ENCODE measurements at regions not wholly inside any gene's neighbourhood (a gene's known extent, or its start where the extent isn't known, plus 50 kb on each side); places are given as distances from the start of the nearest gene placed in this dataset.

DNA sequence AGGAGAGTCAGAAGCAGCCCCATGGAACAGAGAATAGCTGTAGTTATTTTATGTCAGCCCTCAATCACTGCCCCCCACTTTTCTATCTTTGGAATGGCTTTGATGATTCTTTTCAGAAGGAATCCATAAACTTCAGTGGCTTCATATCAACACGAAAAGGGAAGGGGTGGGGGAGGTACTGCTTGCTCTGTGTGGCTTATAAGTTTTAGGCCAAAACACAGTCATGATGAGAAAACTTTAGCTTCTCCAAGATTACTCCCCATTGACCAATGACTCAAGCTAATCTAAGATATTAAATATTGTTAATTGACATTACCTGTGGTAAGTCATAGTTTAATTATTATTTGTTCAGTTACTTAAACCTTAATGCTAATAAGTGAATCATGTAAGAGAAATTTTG is 669.6 kb upstream of the FAM241A start:
- DNase-seq (ENCODE audit: low read depth in 2 of 2) = no peak
- H3K4me3 ChIP-seq (replicated peaks in 1 of 2; ENCODE audit: low read depth in 2 of 2, low read length in 2 of 2) = no peak overlapping the region
- no peak for TF ChIP-seq CTCF (IDR thresholded peaks at IDR 0.05; ENCODE audit: low read depth, low read length)

DNA sequence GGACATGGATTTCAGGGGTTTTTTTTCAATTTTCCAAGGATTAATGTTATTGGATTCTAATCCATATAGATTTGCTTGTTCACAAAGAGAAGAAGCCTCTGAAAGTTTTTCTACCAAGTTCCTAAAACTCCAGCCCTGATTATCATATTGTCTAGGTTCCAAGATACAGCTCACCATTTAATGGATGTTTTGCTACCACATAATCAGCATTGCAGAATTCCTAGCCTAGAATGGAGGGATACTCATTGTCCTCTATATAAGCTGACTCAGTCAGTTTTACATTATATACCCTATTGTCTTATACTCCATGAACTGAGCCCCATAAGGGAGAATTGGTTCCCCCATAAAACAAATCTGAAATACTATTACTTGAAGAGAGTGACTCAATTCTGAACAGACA is 664.7 kb upstream of the FAM241A start:
- H3K4me3 ChIP-seq (replicated peaks in 1 of 2; ENCODE audit: low read depth in 2 of 2, low read length in 2 of 2) = no peak overlapping the region
- no peak for TF ChIP-seq CTCF (IDR thresholded peaks at IDR 0.05; ENCODE audit: low read depth, low read length)
- DNase-seq (ENCODE audit: low read depth in 2 of 2) = no peak

DNA sequence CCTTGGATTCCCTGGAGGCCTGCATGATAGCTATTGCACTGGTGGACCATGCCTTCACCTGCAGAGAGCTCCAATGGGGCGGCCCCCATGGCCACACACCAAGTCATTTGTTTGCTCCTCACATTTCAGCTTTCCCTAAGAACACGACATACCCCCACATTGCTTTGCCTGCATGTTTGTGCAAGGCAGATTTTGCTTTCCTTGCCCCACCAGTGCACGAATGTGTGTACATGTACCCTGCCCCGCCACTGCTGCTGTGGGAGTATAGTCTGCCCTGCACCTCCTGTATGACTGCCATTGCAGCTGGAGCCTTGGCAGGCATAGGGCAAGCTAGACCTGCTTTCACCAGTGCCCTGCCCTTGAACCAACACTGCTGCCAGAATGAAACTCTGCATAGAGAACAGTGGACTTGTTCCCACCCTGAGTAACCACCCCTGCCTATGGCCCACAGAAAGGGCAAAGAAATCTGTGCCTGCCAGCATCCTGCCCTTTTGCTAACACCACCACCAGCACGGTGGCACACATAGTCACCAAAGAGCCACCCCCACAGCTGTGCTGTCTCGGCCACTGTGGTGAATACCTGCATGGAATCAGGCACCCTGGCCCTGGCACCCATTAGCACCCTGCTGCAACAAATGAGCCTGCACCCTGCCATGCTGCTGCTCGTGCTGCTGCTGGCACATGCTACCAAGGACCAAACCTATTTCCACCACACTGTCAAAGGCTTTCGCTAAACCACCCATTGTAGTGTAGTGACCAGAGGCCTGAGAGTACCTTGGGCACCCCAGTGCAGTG is 661.7 kb upstream of the FAM241A start:
- TF ChIP-seq CTCF (IDR thresholded peaks at IDR 0.05; ENCODE audit: low read depth, low read length) = no peak
- no peak overlapping the region for H3K4me3 ChIP-seq (replicated peaks in 1 of 2; ENCODE audit: low read depth in 2 of 2, low read length in 2 of 2)
- DNase-seq (ENCODE audit: low read depth in 2 of 2) = no peak

DNA sequence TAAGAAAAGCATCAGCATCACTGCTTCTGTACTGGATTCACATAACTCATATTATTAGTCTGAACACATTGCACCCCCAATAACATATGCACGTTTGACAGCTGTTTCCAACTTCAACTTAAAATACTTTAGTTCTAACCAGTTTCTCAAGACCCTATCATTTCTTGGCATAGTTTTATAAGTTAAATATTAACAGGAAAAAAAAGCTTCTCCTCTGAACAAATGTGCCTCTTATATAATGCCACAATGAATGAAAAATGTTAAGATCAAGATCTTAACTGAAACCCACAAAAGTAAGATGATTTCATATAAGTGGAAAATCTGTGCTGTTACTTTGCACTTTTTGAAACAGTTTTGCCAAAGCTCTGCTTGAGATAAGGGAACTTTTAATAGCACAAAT is 652.8 kb upstream of the FAM241A start:
- DNase-seq (ENCODE audit: low read depth in 2 of 2) = no peak
- H3K4me3 ChIP-seq (replicated peaks in 1 of 2; ENCODE audit: low read depth in 2 of 2, low read length in 2 of 2) = no peak overlapping the region
- TF ChIP-seq CTCF (IDR thresholded peaks at IDR 0.05; ENCODE audit: low read depth, low read length) = no peak

GRCh38 chr4:111494471-111494870 is 650.8 kb upstream of the FAM241A start:
- H3K4me3 ChIP-seq (replicated peaks in 1 of 2; ENCODE audit: low read depth in 2 of 2, low read length in 2 of 2) = no peak overlapping the region
- no peak for TF ChIP-seq CTCF (IDR thresholded peaks at IDR 0.05; ENCODE audit: low read depth, low read length)
- peak; percentile 19 to 55 for DNase-seq (ENCODE audit: low read depth in 2 of 2)

- DNase-seq (ENCODE audit: low read depth in 2 of 2) = peak; percentile 14 to 29
- H3K4me3 ChIP-seq (replicated peaks in 1 of 2; ENCODE audit: low read depth in 2 of 2, low read length in 2 of 2) = no peak overlapping the region
- no peak for TF ChIP-seq CTCF (IDR thresholded peaks at IDR 0.05; ENCODE audit: low read depth, low read length)
Measured at GRCh38 chr4:111494971-111495370, 650.3 kb upstream of the FAM241A start.

DNA sequence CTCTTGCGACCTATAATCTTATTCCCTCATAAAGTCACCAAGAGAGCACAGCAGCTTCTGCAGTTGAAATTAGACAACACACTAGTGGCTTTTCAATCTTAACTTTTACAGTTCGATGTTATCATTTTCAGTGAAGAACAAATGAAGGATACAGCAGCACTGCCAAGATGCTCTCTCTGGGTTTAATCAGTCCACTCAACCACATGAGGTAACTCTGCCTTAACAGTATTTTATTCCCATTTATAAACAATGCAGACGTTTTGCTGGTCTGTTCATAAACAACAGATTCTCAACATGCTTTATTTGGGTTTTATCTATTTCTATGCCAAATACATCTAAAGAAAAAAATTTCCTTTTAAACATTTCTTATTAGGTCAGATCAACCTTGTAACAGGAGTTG is 646.0 kb upstream of the FAM241A start:
- no peak for DNase-seq (ENCODE audit: low read depth in 2 of 2)
- TF ChIP-seq CTCF (IDR thresholded peaks at IDR 0.05; ENCODE audit: low read depth, low read length) = no peak
- H3K4me3 ChIP-seq (replicated peaks in 1 of 2; ENCODE audit: low read depth in 2 of 2, low read length in 2 of 2) = no peak overlapping the region
